Endothelial cell of umbilical vein (primary cell): ENCODE measurements at regions not wholly inside any gene's neighbourhood (a gene's known extent, or its start where the extent isn't known, plus 50 kb on each side); places are given as distances from the start of the nearest gene placed in this dataset.

Experiments used
- BruUV-seq: library from RNA; stranded (reverse); fragments of 400-500 nt; replicated peaks from 2 replicates; lab custom pipeline; 2021; lab: Mats Ljungman, UMichigan
- CTCF ChIA-PET: fragments of 300-600, 350-600 bp; sonication (Branson Sonifier 250); formaldehyde crosslinking; loops from one replicate; lab custom pipeline; 2021; ENCODE audit warnings: antibody characterized with exemption, inconsistent platforms; lab: Charles Lee
- POLR2A ChIA-PET: fragments of 300-600, 350-600 bp; sonication (Branson Sonifier 250); formaldehyde crosslinking; loops from one replicate; lab custom pipeline; 2021; ENCODE audit warnings: antibody characterized with exemption, inconsistent platforms; lab: Charles Lee
- DNase-seq: peaks from one replicate; pipeline ENCODE4 v3.0.0-alpha.2; 2011; ENCODE audit warnings: low read depth, low spot score
- FAIRE-seq: peaks from 2 replicates; lab custom pipeline; 2011; peaks lifted over from hg19 to GRCh38; lab: Jason Lieb, UNC
- H2AFZ ChIP-seq: 2 replicates; pipeline ENCODE4 v1.6.0; 2012; ENCODE audit warnings: low read depth, low read length, control low read depth, inconsistent platforms
- H3K27ac ChIP-seq: 2 replicates; pipeline ENCODE4 v1.5.1; 2011; ENCODE audit warnings: low read depth, mild to moderate bottlenecking, control low read depth, low read length, moderate library complexity; ENCODE audit not compliant: insufficient read depth
- H3K27me3 ChIP-seq, 2 experiments: 2 replicates each; pipeline versions ENCODE4 v1.6.0 to v1.6.1; 2011; ENCODE audit warnings: low read length in 2 of 2, mixed read lengths in 1 of 2; ENCODE audit not compliant: control insufficient read depth in 2 of 2, insufficient read depth in 2 of 2
- H3K36me3 ChIP-seq, 2 experiments: 2 replicates in 1 of 2; 3 replicates in 1 of 2; pipeline ENCODE4 v1.5.1; 2011; ENCODE audit warnings: low read length in 2 of 2, mild to moderate bottlenecking in 1 of 2, moderate library complexity in 1 of 2; ENCODE audit not compliant: control insufficient read depth in 2 of 2, insufficient read depth in 2 of 2; ENCODE audit errors: extremely low read depth in 1 of 2
- H3K4me1 ChIP-seq: 3 replicates; pipeline ENCODE4 v1.5.1; 2011; ENCODE audit warnings: mild to moderate bottlenecking, low read length; ENCODE audit not compliant: control insufficient read depth, insufficient read depth; ENCODE audit errors: extremely low read depth
- H3K4me2 ChIP-seq: 2 replicates; pipeline ENCODE4 v1.6.1; 2011; ENCODE audit warnings: low read length, control low read depth, mixed read lengths; ENCODE audit not compliant: insufficient read depth
- H3K4me3 ChIP-seq, 3 experiments: fragments of 200-600 bp in 1 of 3; sonication (generic), shearing (Covaris generic) in 1 of 3; replicated peaks in 1 of 3; 2 replicates each; pipeline ENCODE4 v1.5.1; 2011 to 2016; ENCODE audit warnings: control low read depth in 3 of 3, low read length in 3 of 3, mild to moderate bottlenecking in 2 of 3, inconsistent platforms in 1 of 3, low read depth in 1 of 3, moderate library complexity in 1 of 3; ENCODE audit not compliant: insufficient read depth in 1 of 3
- H3K79me2 ChIP-seq: 2 replicates; pipeline ENCODE4 v1.6.0; 2012; ENCODE audit warnings: low read length, inconsistent platforms; ENCODE audit not compliant: control insufficient read depth, insufficient read depth
- H3K9ac ChIP-seq: replicated peaks from 2 replicates; pipeline ENCODE3; 2011; ENCODE audit warnings: low read length, control low read depth; ENCODE audit not compliant: insufficient read depth; ENCODE audit errors: extremely low read depth
- H3K9me1 ChIP-seq: replicated peaks from 3 replicates; pipeline ENCODE4 v1.6.0; 2011; ENCODE audit warnings: mild to moderate bottlenecking, low read length; ENCODE audit not compliant: control insufficient read depth, insufficient read depth; ENCODE audit errors: extremely low read depth
- H3K9me3 ChIP-seq: replicated peaks from 2 replicates; pipeline ENCODE4 v1.5.1; 2012; ENCODE audit warnings: low read length, inconsistent platforms; ENCODE audit not compliant: control insufficient read depth, insufficient read depth
- H4K20me1 ChIP-seq: replicated peaks from 2 replicates; pipeline ENCODE3; 2011; ENCODE audit warnings: mild to moderate bottlenecking, low read length; ENCODE audit not compliant: control insufficient read depth, insufficient read depth; ENCODE audit errors: extremely low read depth
- EZH2 ChIP-seq: IDR thresholded peaks from 2 replicates; pipeline ENCODE4 v1.6.1; 2012; ENCODE audit warnings: borderline replicate concordance, low read depth, mild to moderate bottlenecking, moderate library complexity, low read length, inconsistent platforms; ENCODE audit not compliant: severe bottlenecking
- FOS ChIP-seq: IDR thresholded peaks from 2 replicates; pipeline ENCODE4 v1.6.1; 2011; ENCODE audit warnings: mild to moderate bottlenecking, low read length, moderate library complexity, borderline replicate concordance; ENCODE audit not compliant: insufficient read depth
- GATA2 ChIP-seq: IDR thresholded peaks from 2 replicates; pipeline ENCODE4 v1.7.0; 2011; ENCODE audit warnings: low read depth, mild to moderate bottlenecking, moderate library complexity, mixed read lengths, low read length; ENCODE audit not compliant: insufficient read length, insufficient read depth
- JUN ChIP-seq: IDR thresholded peaks from 2 replicates; pipeline ENCODE4 v1.6.1; 2011; ENCODE audit warnings: borderline replicate concordance, low read depth; ENCODE audit not compliant: insufficient read length, insufficient read depth
- MYC ChIP-seq: IDR thresholded peaks from one replicate; pipeline ENCODE4 v1.6.1; 2011; ENCODE audit warnings: mild to moderate bottlenecking, low read depth, low read length
- POLR2A ChIP-seq: IDR thresholded peaks from 2 replicates; pipeline ENCODE4 v1.6.1; 2012; ENCODE audit warnings: low read depth, mild to moderate bottlenecking, control low read depth, low read length
- POLR2AphosphoS5 ChIP-seq: IDR thresholded peaks from 2 replicates; pipeline ENCODE4 v1.6.1; 2012; ENCODE audit warnings: low read depth, mild to moderate bottlenecking, control low read depth, low read length, moderate library complexity; ENCODE audit not compliant: insufficient read depth
- dilution Hi-C: fragments of 300-500 bp; cut with MboI; formaldehyde crosslinking; loops from one replicate; pipeline ENCODE4 v1.15.0; 2019; ENCODE audit warnings: low sequenced_read_pairs; ENCODE audit not compliant: extremely low pct_ligation_motif_present
- intact Hi-C: fragments of 100-400 bp; cut with micrococcal nuclease; formaldehyde crosslinking; loops from one replicate; pipeline ENCODE4 v1.10.0; 2022
- TF ChIP-seq, protein P1 (sequence below): IDR thresholded peaks from 2 replicates; pipeline ENCODE4 v1.6.1; 2011; ENCODE audit not compliant: insufficient read depth, insufficient read length
- TF ChIP-seq, protein P2 (sequence below), 2 donors: IDR thresholded peaks; 1 replicate in 1 of 2; 2 replicates in 1 of 2; pipeline ENCODE4 v1.5.1; 2011; ENCODE audit warnings: low read length in 2 of 2, mild to moderate bottlenecking in 2 of 2, moderate library complexity in 2 of 2, control low read depth in 1 of 2, inconsistent platforms in 1 of 2, low read depth in 1 of 2; ENCODE audit not compliant: insufficient read depth in 1 of 2; ENCODE audit errors: extremely low read depth in 1 of 2

DNA sequence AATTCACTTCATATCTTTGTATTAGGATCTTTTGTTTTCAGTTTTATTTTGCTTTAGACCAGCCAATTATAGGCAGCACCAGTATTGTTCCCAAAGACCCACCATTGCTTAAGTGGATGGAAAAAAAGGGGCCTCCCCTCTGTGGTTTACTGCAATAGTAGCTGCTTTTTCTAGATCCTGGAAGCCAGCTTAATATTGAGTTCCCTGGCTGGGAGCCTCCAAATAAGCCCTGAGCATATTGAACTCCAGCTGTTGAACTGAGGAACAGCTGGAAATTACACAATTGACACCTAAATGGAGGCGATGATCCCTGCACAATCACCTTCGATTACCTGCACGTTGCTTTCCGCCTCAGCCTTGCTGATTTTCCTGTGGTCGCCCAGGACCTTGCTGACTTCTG, 576.0 kb downstream of the SOX6 start:
- H3K36me3 ChIP-seq = no peaks in the 10 kb centered on the region
- H3K4me2 ChIP-seq = no peak overlapping the region
- no peaks in the 10 kb centered on the region for H4K20me1 ChIP-seq
- H3K79me2 ChIP-seq = no peaks in the 10 kb centered on the region
- POLR2A ChIA-PET = no interaction called here
- BruUV-seq = no TSS peak
- intact Hi-C loops (no loop called here), dilution Hi-C loops (no loop called here)
- H3K4me1 ChIP-seq = no peaks in the 10 kb centered on the region
- FAIRE-seq (no peak), DNase-seq (no peak)
- no peak overlapping the region for H3K9ac ChIP-seq
- H3K9me1 ChIP-seq = no peaks in the 10 kb centered on the region
- CTCF ChIA-PET = no interaction called here
- TF ChIP-seq, protein P1, sequence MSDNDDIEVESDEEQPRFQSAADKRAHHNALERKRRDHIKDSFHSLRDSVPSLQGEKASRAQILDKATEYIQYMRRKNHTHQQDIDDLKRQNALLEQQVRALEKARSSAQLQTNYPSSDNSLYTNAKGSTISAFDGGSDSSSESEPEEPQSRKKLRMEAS = no peak
- TF ChIP-seq GATA2 (no peak), POLR2A (no peak), POLR2AphosphoS5 (no peak), FOS (no peak), EZH2 (no peak), MYC (no peak), JUN (no peak)
- TF ChIP-seq, protein P2, sequence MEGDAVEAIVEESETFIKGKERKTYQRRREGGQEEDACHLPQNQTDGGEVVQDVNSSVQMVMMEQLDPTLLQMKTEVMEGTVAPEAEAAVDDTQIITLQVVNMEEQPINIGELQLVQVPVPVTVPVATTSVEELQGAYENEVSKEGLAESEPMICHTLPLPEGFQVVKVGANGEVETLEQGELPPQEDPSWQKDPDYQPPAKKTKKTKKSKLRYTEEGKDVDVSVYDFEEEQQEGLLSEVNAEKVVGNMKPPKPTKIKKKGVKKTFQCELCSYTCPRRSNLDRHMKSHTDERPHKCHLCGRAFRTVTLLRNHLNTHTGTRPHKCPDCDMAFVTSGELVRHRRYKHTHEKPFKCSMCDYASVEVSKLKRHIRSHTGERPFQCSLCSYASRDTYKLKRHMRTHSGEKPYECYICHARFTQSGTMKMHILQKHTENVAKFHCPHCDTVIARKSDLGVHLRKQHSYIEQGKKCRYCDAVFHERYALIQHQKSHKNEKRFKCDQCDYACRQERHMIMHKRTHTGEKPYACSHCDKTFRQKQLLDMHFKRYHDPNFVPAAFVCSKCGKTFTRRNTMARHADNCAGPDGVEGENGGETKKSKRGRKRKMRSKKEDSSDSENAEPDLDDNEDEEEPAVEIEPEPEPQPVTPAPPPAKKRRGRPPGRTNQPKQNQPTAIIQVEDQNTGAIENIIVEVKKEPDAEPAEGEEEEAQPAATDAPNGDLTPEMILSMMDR (IDR thresholded peaks at IDR 0.05; ENCODE audit: extremely low read depth in 1 of 2, insufficient read depth in 1 of 2, low read depth in 1 of 2, low read length in 2 of 2) = no peak
- H3K27ac ChIP-seq = no peak overlapping the region
- H3K4me3 ChIP-seq = no peak overlapping the region
- no peaks in the 10 kb centered on the region for H3K9me3 ChIP-seq
- H2AFZ ChIP-seq = no peak overlapping the region
- H3K27me3 ChIP-seq = no peaks in the 10 kb centered on the region
